Liver (tissue), 3 donors: ENCODE measurements at regions not wholly inside any gene's neighbourhood (a gene's known extent, or its start where the extent isn't known, plus 50 kb on each side); places are given as distances from the start of the nearest gene placed in this dataset.

Experiments used
- ATF3 ChIP-seq: IDR thresholded peaks from 2 replicates; pipeline ENCODE4 v1.6.1; 2016; ENCODE audit warnings: antibody characterized with exemption
- CTCF ChIP-seq: fragments of 150-350 bp; IDR thresholded peaks from 2 replicates; pipeline ENCODE4 v1.5.1; 2017; ENCODE audit warnings: improper control_type of control experiment, low read depth, low read length; ENCODE audit not compliant: missing input control
- EGR1 ChIP-seq, 2 donors: IDR thresholded peaks; 2 replicates each; pipeline ENCODE4 v1.6.1; 2016 to 2018; ENCODE audit warnings: antibody characterized with exemption in 2 of 2, low read depth in 2 of 2
- GABPA ChIP-seq, 2 donors: IDR thresholded peaks in 1 of 2; conservative IDR thresholded peaks in 1 of 2; 2 replicates each; pipeline ENCODE4 v1.6.1; 2016; ENCODE audit warnings: antibody characterized with exemption in 2 of 2, mild to moderate bottlenecking in 1 of 2, moderate library complexity in 1 of 2
- HNF4A ChIP-seq, 2 donors: conservative IDR thresholded peaks; 2 replicates each; pipeline ENCODE4 v1.6.1; 2016; ENCODE audit warnings: antibody characterized with exemption in 2 of 2, mild to moderate bottlenecking in 2 of 2
- JUND ChIP-seq, 2 donors: IDR thresholded peaks; 2 replicates each; pipeline ENCODE4 v1.6.1; 2016; ENCODE audit warnings: antibody characterized with exemption in 2 of 2
- MAX ChIP-seq: IDR thresholded peaks from 2 replicates; pipeline ENCODE4 v1.6.1; 2016; ENCODE audit warnings: antibody characterized with exemption
- RAD21 ChIP-seq, 2 donors: IDR thresholded peaks; 2 replicates each; pipeline ENCODE4 v1.6.1; 2016; ENCODE audit warnings: antibody characterized with exemption in 2 of 2, mild to moderate bottlenecking in 2 of 2
- REST ChIP-seq: IDR thresholded peaks from 2 replicates; pipeline ENCODE4 v1.6.1; 2016; ENCODE audit warnings: antibody characterized with exemption, mild to moderate bottlenecking
- SP1 ChIP-seq: IDR thresholded peaks from 2 replicates; pipeline ENCODE4 v1.6.1; 2018; ENCODE audit warnings: antibody characterized with exemption, mild to moderate bottlenecking
- TAF1 ChIP-seq: conservative IDR thresholded peaks from 2 replicates; pipeline ENCODE4 v1.6.1; 2016; ENCODE audit warnings: antibody characterized with exemption, mild to moderate bottlenecking
- donor health status: healthy.
- donor health status: healthy.

- TF ChIP-seq RAD21 (IDR thresholded peaks at IDR 0.05), result no peak
- TF ChIP-seq CTCF, result no peak
- TF ChIP-seq EGR1 (IDR thresholded peaks at IDR 0.05; ENCODE audit: low read depth in 2 of 2), result no peak
- TF ChIP-seq ATF3, result no peak
- TF ChIP-seq TAF1, result no peak
- TF ChIP-seq MAX, result no peak
- no peak for TF ChIP-seq REST
- TF ChIP-seq HNF4A (conservative IDR thresholded peaks at IDR 0.05), result no peak
- TF ChIP-seq GABPA (IDR thresholded peaks at IDR 0.05 in 1 of 2, conservative IDR thresholded peaks at IDR 0.05 in 1 of 2), result no peak
- no peak for TF ChIP-seq SP1
- no peak for TF ChIP-seq JUND (IDR thresholded peaks at IDR 0.05)
Observed at GRCh38 chr10:42940487-42941294, 136.2 kb upstream of the RET start.
